ENCODE measurements at regions not wholly inside any gene's neighbourhood (a gene's known extent, or its start where the extent isn't known, plus 50 kb on each side); places are given as distances from the start of the nearest gene placed in this dataset.

DNA sequence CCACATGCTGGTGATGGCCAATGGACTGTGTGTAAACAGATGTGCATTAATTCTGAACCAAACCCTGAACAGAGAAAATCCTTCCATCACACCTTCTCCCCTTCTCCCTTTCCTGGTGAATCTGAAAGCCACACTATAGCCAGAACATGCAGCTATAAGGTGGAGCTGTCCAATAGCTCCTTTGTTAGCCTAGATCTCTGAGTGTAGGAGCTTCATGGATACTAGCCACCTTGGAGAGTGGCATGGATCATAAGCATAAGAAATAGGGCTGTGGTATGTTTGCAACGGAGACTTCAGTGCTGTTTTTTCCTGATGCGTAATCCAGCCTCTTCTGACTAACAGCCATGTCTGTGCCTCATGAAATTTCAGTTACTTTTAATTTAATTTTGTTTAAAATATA is 364.5 kb downstream of the BTG1 start:
- POLR2A ChIA-PET: interaction anchor here (1.3 to 4.0 kb wide), 2 partner anchors 95 to 364 kb away, joined by 3 to 45 read pairs; partner anchors contain the start of gene BTG1
- intact Hi-C loops (cut with micrococcal nuclease): no loop called here
- Histone ChIP-seq H3K27ac (ENCODE audit: low read depth, low read length) (no peak overlapping the region), H3K27me3 (ENCODE audit: control insufficient read depth in 2 of 2, insufficient read depth in 2 of 2, low read length in 2 of 2) (no peaks in the 10 kb centered on the region), H3K36me3 (ENCODE audit: control insufficient read depth in 2 of 3, insufficient read depth in 3 of 3, low read length in 3 of 3) (no peaks in the 10 kb centered on the region), H3K4me1 (ENCODE audit: control insufficient read depth in 2 of 2, insufficient read depth in 2 of 2, low read length in 2 of 2) (peaks cover 13 to 29% of the 10 kb centered on the region in 2 donors), H3K9me3 (ENCODE audit: control insufficient read depth in 2 of 3, low read length in 3 of 3) (no peaks in the 10 kb centered on the region), H3K4me3 (ENCODE audit: low read length) (no peak overlapping the region)
- no peak overlapping the region for H3K4me3 Mint-ChIP-seq
- H3K4me1 Mint-ChIP-seq: peaks cover 19 to 64% (median 38%) of the 10 kb centered on the region in 7 donors
- CTCF ChIA-PET: interaction anchor here (0.8 to 3.5 kb wide), 2 partner anchors 25 to 31 kb away, joined by 3 to 20 read pairs; no protein-coding TSS in a partner anchor
- ATAC-seq: no peak
- H3K27me3 Mint-ChIP-seq: peaks cover 0 to 4% (median 3%) of the 10 kb centered on the region in 5 donors
- H3K27ac Mint-ChIP-seq: peak overlapping the region in 1 of 9 donors; percentile 13
- peaks cover 0 to 3% (median 0%) of the 10 kb centered on the region in 11 donors for H3K9me3 Mint-ChIP-seq
- no peak for DNase-seq
- peaks cover 0 to 2% (median 0%) of the 10 kb centered on the region in 5 donors for H3K36me3 Mint-ChIP-seq

DNA sequence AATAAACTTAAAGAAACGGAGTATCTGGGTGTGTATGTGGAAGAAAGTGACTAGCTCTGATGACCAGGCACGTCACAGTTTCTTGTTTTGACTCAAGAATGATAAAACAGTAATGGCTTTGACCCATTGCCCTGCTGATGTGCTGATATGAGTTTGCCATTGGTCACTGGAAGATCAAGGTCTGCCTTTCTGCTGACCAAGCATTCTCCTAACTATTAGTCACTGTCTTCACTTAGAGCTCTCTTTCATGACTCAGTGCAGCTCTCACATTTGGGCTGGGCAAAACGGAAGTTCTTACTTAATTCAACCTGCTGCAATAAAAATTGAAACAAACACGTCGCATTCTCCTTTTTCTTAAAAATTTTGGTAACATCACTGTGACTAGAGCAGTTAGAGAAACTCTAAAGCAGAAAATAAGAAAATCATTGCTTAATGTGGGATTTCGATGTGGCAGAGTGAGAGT is 366.7 kb downstream of the BTG1 start:
- Mint-ChIP-seq H3K4me1 (peaks cover 19 to 70% (median 50%) of the 10 kb centered on the region in 7 donors), H3K27ac (peak overlapping the region; percentile 91 to 97 (median 93))

DNA sequence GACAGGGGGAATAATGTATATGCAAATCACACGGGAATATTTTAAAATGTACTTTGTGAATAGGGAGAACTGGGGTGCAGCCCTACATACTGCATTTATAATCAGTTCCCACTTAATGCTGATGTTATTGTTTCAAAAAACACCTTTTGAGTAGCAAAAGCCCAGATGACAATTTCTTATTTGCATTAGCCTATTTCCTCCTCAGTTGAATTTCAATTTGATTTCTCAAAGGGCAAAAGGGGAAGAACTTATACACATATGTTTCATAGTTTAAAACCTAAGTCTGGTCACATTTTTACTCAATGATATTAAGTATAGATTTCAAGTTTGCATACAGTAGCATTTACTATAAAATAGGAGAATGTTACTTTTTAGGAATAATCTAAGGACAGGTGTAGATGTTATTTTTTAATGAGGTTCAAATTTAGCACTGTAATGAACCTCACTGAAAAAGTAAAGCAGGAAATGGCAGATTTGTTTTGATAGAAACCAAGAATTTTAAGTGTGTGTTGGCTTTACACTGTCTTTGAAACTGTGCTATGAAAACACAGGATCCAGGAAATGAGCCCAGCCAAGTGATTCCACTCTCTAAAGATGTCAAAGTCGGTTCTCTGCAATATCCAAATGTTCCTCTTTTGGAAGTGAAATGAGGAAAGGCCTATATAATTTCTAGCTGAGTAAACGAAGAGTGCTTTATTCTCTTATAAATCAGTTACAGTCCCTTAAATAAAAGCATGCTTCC is 367.4 kb downstream of the BTG1 start:
- Histone ChIP-seq H3K4me1 (ENCODE audit: control insufficient read depth in 2 of 2, insufficient read depth in 2 of 2, low read length in 2 of 2) (peaks cover 10 to 38% of the 10 kb centered on the region in 2 donors), H3K36me3 (ENCODE audit: control insufficient read depth in 2 of 3, insufficient read depth in 3 of 3, low read length in 3 of 3) (no peaks in the 10 kb centered on the region), H3K27ac (ENCODE audit: low read depth, low read length) (peak overlapping the region; percentile 67), H3K4me3 (ENCODE audit: low read length) (peak overlapping the region; percentile 29), H3K9me3 (ENCODE audit: control insufficient read depth in 2 of 3, low read length in 3 of 3) (no peaks in the 10 kb centered on the region), H3K27me3 (ENCODE audit: control insufficient read depth in 2 of 2, insufficient read depth in 2 of 2, low read length in 2 of 2) (no peaks in the 10 kb centered on the region)
- peak overlapping the region; percentile 91 to 97 (median 93) for H3K27ac Mint-ChIP-seq
- H3K4me3 Mint-ChIP-seq: peak overlapping the region; percentile 72 to 92 (median 83)
- DNase-seq (peak in 7 of 9 donors; percentile 8 to 59 (median 49)), ATAC-seq (peak; percentile 64)
- POLR2A ChIA-PET: interaction anchor here (0.6 to 5.3 kb wide), 16 partner anchors 9 to 367 kb away, joined by 3 to 45 read pairs (median 4); partner anchors contain the start of gene BTG1
- CTCF ChIA-PET: interaction anchor here (1.0 to 3.5 kb wide), 4 partner anchors 33 to 252 kb away, joined by 3 to 20 read pairs (median 4); no protein-coding TSS in a partner anchor
- H3K4me1 Mint-ChIP-seq: peaks cover 19 to 70% (median 51%) of the 10 kb centered on the region in 7 donors
- H3K27me3 Mint-ChIP-seq: peaks cover 0 to 4% (median 3%) of the 10 kb centered on the region in 5 donors
- intact Hi-C loops (cut with micrococcal nuclease): loop anchor here in 1 of 2 donors (1.0 to 5.0 kb wide), 2 partner anchors 84 to 99 kb away; no protein-coding TSS in a partner anchor
- no peaks in the 10 kb centered on the region for H3K36me3 Mint-ChIP-seq
- H3K9me3 Mint-ChIP-seq: peaks cover 0 to 2% (median 0%) of the 10 kb centered on the region in 11 donors

More for the DNA sequence above, 366.7 kb downstream of the BTG1 start:
- POLR2A ChIA-PET: interaction anchor here (0.6 to 4.0 kb wide), 17 partner anchors 9 to 367 kb away, joined by 3 to 45 read pairs (median 4); partner anchors contain the start of gene BTG1
- H3K27ac ChIP-seq (ENCODE audit: low read depth, low read length): peak overlapping the region; percentile 67
- peaks cover 10 to 35% of the 10 kb centered on the region in 2 donors for H3K4me1 ChIP-seq (ENCODE audit: control insufficient read depth in 2 of 2, insufficient read depth in 2 of 2, low read length in 2 of 2)
- CTCF ChIA-PET: interaction anchor here (1.0 to 3.5 kb wide), 4 partner anchors 33 to 251 kb away, joined by 3 to 20 read pairs (median 4); no protein-coding TSS in a partner anchor
- Mint-ChIP-seq H3K4me3 (peak overlapping the region; percentile 72 to 92 (median 83)), H3K27me3 (peaks cover 0 to 4% (median 3%) of the 10 kb centered on the region in 5 donors), H3K36me3 (no peaks in the 10 kb centered on the region), H3K9me3 (peaks cover 0 to 2% (median 0%) of the 10 kb centered on the region in 11 donors)
- peak in 8 of 9 donors; percentile 14 to 47 (median 27) for DNase-seq
- H3K27me3 ChIP-seq (ENCODE audit: control insufficient read depth in 2 of 2, insufficient read depth in 2 of 2, low read length in 2 of 2): no peaks in the 10 kb centered on the region
- intact Hi-C loops (cut with micrococcal nuclease): loop anchor here (1.0 to 5.0 kb wide), 5 partner anchors 8 to 251 kb away; no protein-coding TSS in a partner anchor
- no peaks in the 10 kb centered on the region for H3K36me3 ChIP-seq (ENCODE audit: control insufficient read depth in 2 of 3, insufficient read depth in 3 of 3, low read length in 3 of 3)
- peak overlapping the region; percentile 29 for H3K4me3 ChIP-seq (ENCODE audit: low read length)
- ATAC-seq: peak; percentile 75
- no peaks in the 10 kb centered on the region for H3K9me3 ChIP-seq (ENCODE audit: control insufficient read depth in 2 of 3, low read length in 3 of 3)

DNA sequence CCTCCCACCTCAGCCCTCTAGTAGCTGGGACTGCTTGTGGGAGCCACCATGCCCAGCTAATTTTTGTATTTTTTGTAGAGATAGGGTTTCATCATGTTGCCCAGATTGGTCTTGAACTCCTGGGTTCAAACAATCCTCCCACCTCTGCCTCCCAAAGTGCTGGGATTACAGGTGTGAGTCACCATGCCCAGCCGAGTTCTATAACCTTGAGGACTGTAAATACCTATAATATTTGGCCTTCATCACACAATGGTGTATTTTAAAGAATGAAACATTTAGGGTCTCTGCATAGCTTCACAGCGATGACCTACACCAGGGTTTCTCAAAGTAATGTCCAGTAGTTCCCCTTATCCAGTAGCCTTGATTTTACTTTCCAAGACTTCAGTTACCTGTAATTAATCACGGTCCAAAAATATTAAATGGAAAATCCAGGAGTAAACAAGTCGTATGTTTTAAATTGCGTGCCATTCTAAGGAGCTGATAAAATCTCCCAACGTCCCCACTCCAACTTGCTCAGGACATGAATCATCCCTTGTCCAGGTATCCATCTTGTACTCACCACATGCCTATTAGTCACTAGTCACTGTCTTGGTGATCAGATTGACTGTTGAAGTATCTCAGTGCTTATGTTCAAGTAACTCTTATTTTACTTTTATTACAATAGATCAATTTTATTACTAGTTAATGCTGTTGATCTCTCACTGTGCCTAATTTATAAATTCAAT is 368.2 kb downstream of the BTG1 start:
- H3K27me3 ChIP-seq (ENCODE audit: control insufficient read depth in 2 of 2, insufficient read depth in 2 of 2, low read length in 2 of 2): no peaks in the 10 kb centered on the region
- H3K27ac Mint-ChIP-seq: peak overlapping the region in 8 of 9 donors; percentile 91 to 97 (median 93)
- peaks cover 0 to 3% (median 0%) of the 10 kb centered on the region in 5 donors for H3K36me3 Mint-ChIP-seq
- H3K4me1 ChIP-seq (ENCODE audit: control insufficient read depth in 2 of 2, insufficient read depth in 2 of 2, low read length in 2 of 2): peaks cover 10 to 38% of the 10 kb centered on the region in 2 donors
- H3K27ac ChIP-seq (ENCODE audit: low read depth, low read length): peak overlapping the region; percentile 67
- intact Hi-C loops (cut with micrococcal nuclease): loop anchor here in 1 of 2 donors (5.0 kb wide), 1 partner anchor 85 kb away; no protein-coding TSS in a partner anchor
- CTCF ChIA-PET: interaction anchor here (0.7 kb wide), 1 partner anchor 22 kb away, joined by 3 read pairs; no protein-coding TSS in a partner anchor
- no peak for ATAC-seq
- peaks cover 19 to 70% (median 50%) of the 10 kb centered on the region in 7 donors for H3K4me1 Mint-ChIP-seq
- no peak for DNase-seq
- H3K27me3 Mint-ChIP-seq: peaks cover 0 to 4% (median 0%) of the 10 kb centered on the region in 5 donors
- H3K4me3 ChIP-seq (ENCODE audit: low read length): no peak overlapping the region
- H3K9me3 Mint-ChIP-seq: peaks cover 0 to 2% (median 0%) of the 10 kb centered on the region in 11 donors
- H3K9me3 ChIP-seq (ENCODE audit: control insufficient read depth in 2 of 3, low read length in 3 of 3): no peaks in the 10 kb centered on the region
- H3K4me3 Mint-ChIP-seq: peak overlapping the region in 9 of 10 donors; percentile 13 to 92 (median 76)
- POLR2A ChIA-PET: interaction anchor here (0.6 to 5.3 kb wide), 8 partner anchors 7 to 390 kb away, joined by 3 to 40 read pairs (median 4); partner anchors contain the start of gene BTG1
- H3K36me3 ChIP-seq (ENCODE audit: control insufficient read depth in 2 of 3, insufficient read depth in 3 of 3, low read length in 3 of 3): no peaks in the 10 kb centered on the region

DNA sequence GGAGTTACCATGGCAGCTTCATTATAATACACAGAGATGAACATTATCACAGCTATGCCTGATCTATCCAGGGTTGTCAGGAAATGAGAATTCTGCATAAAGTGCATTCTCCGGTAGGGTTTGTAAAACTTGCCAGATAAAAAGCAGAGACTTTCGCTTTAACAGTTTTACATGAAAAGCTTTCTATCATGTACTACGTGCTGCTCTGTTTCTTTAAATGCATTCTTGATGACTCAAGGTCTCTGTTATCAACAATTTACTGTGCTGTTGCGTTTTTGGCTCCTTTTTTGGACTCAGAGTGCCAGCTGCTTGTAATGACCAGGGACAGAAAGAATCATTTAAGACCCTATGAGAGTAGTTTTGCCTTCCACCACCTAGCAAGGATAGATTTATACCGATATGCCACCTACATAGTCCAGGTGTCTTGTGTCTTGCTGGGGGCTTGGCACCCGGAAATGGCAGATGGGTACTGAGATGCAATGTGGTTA is 371.2 kb downstream of the BTG1 start:
- H3K4me3 ChIP-seq (ENCODE audit: low read length): peak overlapping the region; percentile 14
- peak overlapping the region; percentile 35 to 85 (median 78) for H3K4me3 Mint-ChIP-seq
- peak; percentile 52 for ATAC-seq

More for the DNA sequence above, 371.2 kb downstream of the BTG1 start:
- Histone ChIP-seq H3K9me3 (ENCODE audit: control insufficient read depth in 2 of 3, low read length in 3 of 3) (no peaks in the 10 kb centered on the region), H3K36me3 (ENCODE audit: control insufficient read depth in 2 of 3, insufficient read depth in 3 of 3, low read length in 3 of 3) (no peaks in the 10 kb centered on the region), H3K27ac (ENCODE audit: low read depth, low read length) (peak overlapping the region; percentile 12), H3K4me1 (ENCODE audit: control insufficient read depth in 2 of 2, insufficient read depth in 2 of 2, low read length in 2 of 2) (peaks cover 8 to 34% of the 10 kb centered on the region in 2 donors), H3K27me3 (ENCODE audit: control insufficient read depth in 2 of 2, insufficient read depth in 2 of 2, low read length in 2 of 2) (no peaks in the 10 kb centered on the region)
- peaks cover 19 to 68% (median 50%) of the 10 kb centered on the region in 7 donors for H3K4me1 Mint-ChIP-seq
- intact Hi-C loops (cut with micrococcal nuclease): loop anchor here in 1 of 2 donors (1.0 kb wide), 1 partner anchor 370 kb away; no protein-coding TSS in a partner anchor
- ChIA-PET CTCF (interaction anchor here (0.5 to 1.2 kb wide), 3 partner anchors 37 to 367 kb away, joined by 3 read pairs; no protein-coding TSS in a partner anchor), POLR2A (interaction anchor here (0.6 to 5.3 kb wide), 10 partner anchors 10 to 635 kb away, joined by 3 to 40 read pairs (median 4); partner anchors contain the start of gene BTG1)
- peak overlapping the region in 8 of 9 donors; percentile 72 to 93 (median 84) for H3K27ac Mint-ChIP-seq
- no peaks in the 10 kb centered on the region for H3K27me3 Mint-ChIP-seq
- peak in 4 of 9 donors; percentile 25 to 44 (median 27) for DNase-seq
- peaks cover 0 to 4% (median 0%) of the 10 kb centered on the region in 5 donors for H3K36me3 Mint-ChIP-seq
- peaks cover 0 to 2% (median 0%) of the 10 kb centered on the region in 11 donors for H3K9me3 Mint-ChIP-seq
